Kidney (tissue), 13 donors: ENCODE measurements at regions not wholly inside any gene's neighbourhood (a gene's known extent, or its start where the extent isn't known, plus 50 kb on each side); places are given as distances from the start of the nearest gene placed in this dataset.

Source experiments
- DNase-seq, 5 donors: peaks; one replicate each; pipeline ENCODE4 v3.0.0-alpha.2; 2013 to 2020
- FAIRE-seq: peaks from 2 replicates; lab custom pipeline; 2012; peaks lifted over from hg19 to GRCh38; lab: Jason Lieb, UNC
- H3K27ac ChIP-seq, 2 donors: one replicate each; pipeline ENCODE4 v1.7.0; 2013; ENCODE audit warnings: low read depth in 2 of 2, low read length in 2 of 2, inconsistent platforms in 1 of 2
- H3K27me3 ChIP-seq: one replicate; pipeline ENCODE4 v1.7.1; 2013; ENCODE audit warnings: low read length, inconsistent platforms; ENCODE audit not compliant: control insufficient read depth, insufficient read depth
- H3K36me3 ChIP-seq, 3 donors: one replicate each; pipeline versions ENCODE4 v1.7.0 to v1.7.1; 2013; ENCODE audit warnings: low read length in 3 of 3, control low read depth in 1 of 3, inconsistent platforms in 1 of 3; ENCODE audit not compliant: insufficient read depth in 3 of 3, control insufficient read depth in 2 of 3
- H3K4me1 ChIP-seq, 3 donors: one replicate each; pipeline versions ENCODE4 v1.7.0 to v1.7.1; 2013; ENCODE audit warnings: low read length in 3 of 3, inconsistent platforms in 1 of 3, low read depth in 1 of 3; ENCODE audit not compliant: control insufficient read depth in 2 of 3, insufficient read depth in 2 of 3
- H3K4me3 ChIP-seq, 3 donors: one replicate each; pipeline versions ENCODE4 v1.7.0 to v1.8.1; 2013; ENCODE audit warnings: low read length in 3 of 3, control low read depth in 1 of 3, inconsistent platforms in 1 of 3
- H3K9ac ChIP-seq, 3 donors: one replicate each; pipeline versions ENCODE4 v1.7.0 to v1.7.1; 2013; ENCODE audit warnings: low read length in 3 of 3, control low read depth in 1 of 3, inconsistent platforms in 1 of 3
- H3K9me3 ChIP-seq, 3 donors: one replicate each; pipeline versions ENCODE4 v1.7.0 to v1.7.1; 2013; ENCODE audit warnings: low read length in 3 of 3, control low read depth in 1 of 3, inconsistent platforms in 1 of 3; ENCODE audit not compliant: control insufficient read depth in 2 of 3, insufficient read depth in 1 of 3
- intact Hi-C: fragments of 100-400 bp; cut with DNase I; formaldehyde crosslinking; loops from one replicate; pipeline ENCODE4 v1.11.1; 2022
- TF ChIP-seq, protein P1 (sequence below): IDR thresholded peaks from 3 replicates; pipeline ENCODE4 v1.5.1; 2012; ENCODE audit warnings: mild to moderate bottlenecking, moderate library complexity, borderline replicate concordance; ENCODE audit not compliant: insufficient read depth; ENCODE audit errors: extremely low read depth
- donor health status: control.
- donor health status: control.
- donor health status: control.
- donor health status: control.
- donor health status: control.
- donor health status: DM: yes; HTN: yes; CAD: no.
- donor health status: Normal renal cell carcinoma (clear cell type).

DNA sequence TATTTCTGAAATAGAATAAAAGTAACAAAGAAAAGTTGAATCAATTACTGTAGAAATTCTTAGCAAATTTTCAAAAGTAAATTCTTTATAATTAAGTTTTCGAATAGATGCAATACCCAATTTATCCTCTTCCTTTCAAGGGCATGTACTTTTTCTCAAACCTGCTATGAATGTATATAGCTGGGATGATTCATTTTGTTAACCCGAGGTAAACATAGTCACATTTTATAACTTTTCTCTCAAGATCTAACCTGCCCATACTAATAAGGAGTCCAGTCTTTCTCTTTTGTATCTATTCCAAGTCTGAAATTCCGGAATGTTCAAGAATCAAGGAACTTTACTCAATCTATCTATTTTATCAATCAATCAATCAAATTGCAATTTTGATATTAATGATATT, 1072.9 kb downstream of the REEP3 start:
- TF ChIP-seq, protein P1, sequence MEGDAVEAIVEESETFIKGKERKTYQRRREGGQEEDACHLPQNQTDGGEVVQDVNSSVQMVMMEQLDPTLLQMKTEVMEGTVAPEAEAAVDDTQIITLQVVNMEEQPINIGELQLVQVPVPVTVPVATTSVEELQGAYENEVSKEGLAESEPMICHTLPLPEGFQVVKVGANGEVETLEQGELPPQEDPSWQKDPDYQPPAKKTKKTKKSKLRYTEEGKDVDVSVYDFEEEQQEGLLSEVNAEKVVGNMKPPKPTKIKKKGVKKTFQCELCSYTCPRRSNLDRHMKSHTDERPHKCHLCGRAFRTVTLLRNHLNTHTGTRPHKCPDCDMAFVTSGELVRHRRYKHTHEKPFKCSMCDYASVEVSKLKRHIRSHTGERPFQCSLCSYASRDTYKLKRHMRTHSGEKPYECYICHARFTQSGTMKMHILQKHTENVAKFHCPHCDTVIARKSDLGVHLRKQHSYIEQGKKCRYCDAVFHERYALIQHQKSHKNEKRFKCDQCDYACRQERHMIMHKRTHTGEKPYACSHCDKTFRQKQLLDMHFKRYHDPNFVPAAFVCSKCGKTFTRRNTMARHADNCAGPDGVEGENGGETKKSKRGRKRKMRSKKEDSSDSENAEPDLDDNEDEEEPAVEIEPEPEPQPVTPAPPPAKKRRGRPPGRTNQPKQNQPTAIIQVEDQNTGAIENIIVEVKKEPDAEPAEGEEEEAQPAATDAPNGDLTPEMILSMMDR: no peak
- Histone ChIP-seq H3K27me3 (no peaks in the 10 kb centered on the region), H3K36me3 (no peaks in the 10 kb centered on the region), H3K4me3 (no peak overlapping the region), H3K27ac (no peak overlapping the region), H3K9me3 (no peaks in the 10 kb centered on the region), H3K9ac (no peak overlapping the region), H3K4me1 (no peaks in the 10 kb centered on the region)
- intact Hi-C loops: no loop called here
- no peak for DNase-seq
- peak; percentile 46 for FAIRE-seq

DNA sequence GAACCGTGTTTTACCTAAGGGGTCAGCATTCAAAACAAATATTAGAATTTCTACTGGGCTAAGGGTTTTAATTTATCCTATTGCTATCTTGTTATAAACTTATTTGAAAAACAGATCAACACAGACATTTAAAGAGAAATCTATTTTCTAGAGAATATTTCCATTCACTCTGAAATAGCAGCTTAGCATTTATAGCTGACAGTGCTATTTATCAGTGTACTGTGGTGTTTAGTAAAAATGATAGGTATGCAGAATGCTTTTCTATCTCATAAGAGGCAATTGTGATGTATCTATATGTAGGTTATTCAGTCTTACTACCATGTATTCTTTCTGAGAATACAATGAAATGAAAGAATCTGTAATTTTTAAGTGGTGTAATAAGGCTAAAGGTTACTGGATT, 1077.4 kb downstream of the REEP3 start:
- FAIRE-seq (no peak), DNase-seq (no peak)
- H3K9ac ChIP-seq: no peak overlapping the region
- no peaks in the 10 kb centered on the region for H3K27me3 ChIP-seq
- no peaks in the 10 kb centered on the region for H3K9me3 ChIP-seq
- no peak overlapping the region for H3K4me3 ChIP-seq
- no peaks in the 10 kb centered on the region for H3K36me3 ChIP-seq
- TF ChIP-seq, protein P1: no peak
- intact Hi-C loops: no loop called here
- H3K4me1 ChIP-seq: no peaks in the 10 kb centered on the region
- no peak overlapping the region for H3K27ac ChIP-seq

DNA sequence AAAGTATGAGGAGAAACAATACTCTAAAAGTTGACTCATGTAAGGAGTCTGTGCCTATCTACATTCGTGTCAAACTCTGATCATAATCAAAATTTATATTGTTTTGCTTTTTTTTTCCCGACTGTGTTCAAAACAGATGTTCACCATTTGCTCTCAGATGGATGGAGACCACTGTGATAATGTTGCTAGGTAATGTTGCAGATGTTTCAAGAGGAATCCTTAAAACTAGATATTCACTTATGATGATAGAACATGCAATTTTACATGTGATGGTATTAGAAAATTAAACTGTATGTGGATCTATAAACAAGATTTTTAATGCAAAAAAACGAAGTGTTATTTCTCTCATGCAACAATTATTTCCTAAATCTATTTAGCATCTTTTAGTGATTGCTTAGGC, 1080.1 kb downstream of the REEP3 start:
- Histone ChIP-seq H3K27ac (no peak overlapping the region), H3K9me3 (no peaks in the 10 kb centered on the region), H3K4me3 (no peak overlapping the region), H3K4me1 (no peaks in the 10 kb centered on the region), H3K9ac (no peak overlapping the region), H3K27me3 (no peaks in the 10 kb centered on the region), H3K36me3 (no peaks in the 10 kb centered on the region)
- FAIRE-seq (no peak), DNase-seq (no peak)
- intact Hi-C loops: no loop called here
- TF ChIP-seq, protein P1: no peak

- Histone ChIP-seq H3K4me1 (no peaks in the 10 kb centered on the region), H3K27ac (no peak overlapping the region), H3K36me3 (no peaks in the 10 kb centered on the region), H3K9me3 (no peaks in the 10 kb centered on the region), H3K4me3 (no peak overlapping the region), H3K9ac (no peak overlapping the region), H3K27me3 (no peaks in the 10 kb centered on the region)
- DNase-seq (no peak), FAIRE-seq (no peak)
- intact Hi-C loops: no loop called here
- TF ChIP-seq, protein P1: no peak
These were observed 1095.9 kb downstream of the REEP3 start for GRCh38 chr10:64617085-64617484.
